B cell (primary cell): ENCODE measurements at regions not wholly inside any gene's neighbourhood (a gene's known extent, or its start where the extent isn't known, plus 50 kb on each side); places are given as distances from the start of the nearest gene placed in this dataset.

Experiments used
- ATAC-seq: fragments of 200-7000 bp; cut with Tn5 transposase; one replicate; pipeline ENCODE4 v1.10.0; 2021; ENCODE audit warnings: low read depth, mild to moderate bottlenecking, moderate number of reproducible peaks, moderate library complexity
- CTCF ChIA-PET: fragments of 350-600 bp; sonication (Branson Sonifier 250); formaldehyde crosslinking; loops from one replicate; lab custom pipeline; 2021; ENCODE audit warnings: antibody characterized with exemption, inconsistent platforms; lab: Charles Lee
- POLR2A ChIA-PET: fragments of 350-600 bp; sonication (Branson Sonifier 250); formaldehyde crosslinking; loops from one replicate; lab custom pipeline; 2021; ENCODE audit warnings: antibody characterized with exemption; lab: Charles Lee
- DNase-seq: peaks from one replicate; pipeline ENCODE4 v3.0.0; 2013
- H2AFZ ChIP-seq: 2 replicates; pipeline ENCODE4 v1.6.1; 2012; ENCODE audit warnings: mild to moderate bottlenecking, low read depth, low read length; ENCODE audit not compliant: insufficient read depth, poor library complexity, severe bottlenecking
- H3K27ac ChIP-seq, 2 donors: 1 replicate in 1 of 2; 2 replicates in 1 of 2; pipeline ENCODE4 v1.5.1; 2012 to 2013; ENCODE audit warnings: low read length in 2 of 2, mild to moderate bottlenecking in 2 of 2, moderate library complexity in 1 of 2
- H3K27me3 ChIP-seq, 4 experiments: fragments of 200-600 bp in 1 of 4; sonication (generic) in 1 of 4; replicated peaks in 1 of 4; 1 replicate in 2 of 4; 2 replicates in 2 of 4; pipeline versions ENCODE4 v1.6.1 to v1.7.0; 2013 to 2016; ENCODE audit warnings: low read length in 3 of 4, mild to moderate bottlenecking in 2 of 4, mixed read lengths in 1 of 4, moderate library complexity in 1 of 4; ENCODE audit not compliant: insufficient read depth in 4 of 4, control insufficient read depth in 3 of 4; ENCODE audit errors: control extremely low read depth in 1 of 4
- H3K36me3 ChIP-seq, 2 experiments: replicated peaks in 1 of 2; 1 replicate in 1 of 2; 2 replicates in 1 of 2; pipeline versions ENCODE4 v1.6.1 to v1.7.1; 2013; ENCODE audit warnings: low read length in 1 of 2; ENCODE audit not compliant: insufficient read depth in 2 of 2, control insufficient read depth in 1 of 2; ENCODE audit errors: control extremely low read depth in 1 of 2, extremely low read depth in 1 of 2
- H3K4me1 ChIP-seq, 2 donors: fragments of 200-600 bp in 1 of 2; sonication (generic) in 1 of 2; 1 replicate in 1 of 2; 2 replicates in 1 of 2; pipeline versions ENCODE4 v1.5.1 to v1.6.1; 2013 to 2017; ENCODE audit warnings: low read length in 2 of 2; ENCODE audit not compliant: control insufficient read depth in 2 of 2, insufficient read depth in 2 of 2
- H3K4me2 ChIP-seq: replicated peaks from 2 replicates; pipeline ENCODE3; 2012; ENCODE audit warnings: mild to moderate bottlenecking, low read depth, low read length; ENCODE audit not compliant: poor library complexity, severe bottlenecking
- H3K4me3 ChIP-seq, 5 experiments: fragments of 200-600 bp in 1 of 5; sonication (generic) in 1 of 5; 1 replicate in 3 of 5; 2 replicates in 2 of 5; pipeline versions ENCODE4 v1.5.1 to v1.7.0; 2011 to 2016; ENCODE audit warnings: low read length in 4 of 5, mild to moderate bottlenecking in 4 of 5, low read depth in 2 of 5, control low read depth in 1 of 5, moderate library complexity in 1 of 5; ENCODE audit not compliant: insufficient read depth in 1 of 5; ENCODE audit errors: control extremely low read depth in 1 of 5, extremely low read depth in 1 of 5
- H3K79me2 ChIP-seq: fragments of 200-600 bp; sonication (generic); one replicate; pipeline ENCODE4 v1.6.0; 2016; ENCODE audit warnings: low read length; ENCODE audit not compliant: control insufficient read depth, insufficient read depth
- H3K9ac ChIP-seq: fragments of 200-600 bp; sonication (generic); 2 replicates; pipeline ENCODE4 v1.6.1; 2017; ENCODE audit warnings: mild to moderate bottlenecking, low read length, moderate library complexity
- H3K9me3 ChIP-seq, 3 donors: one replicate each; pipeline versions ENCODE4 v1.6.1 to v1.7.1; 2013; ENCODE audit warnings: low read length in 2 of 3; ENCODE audit not compliant: control insufficient read depth in 2 of 3, insufficient read depth in 1 of 3; ENCODE audit errors: control extremely low read depth in 1 of 3
- H4K20me1 ChIP-seq: 2 replicates; pipeline ENCODE4 v1.6.0; 2012; ENCODE audit warnings: mild to moderate bottlenecking, low read length; ENCODE audit not compliant: insufficient read depth, control insufficient read depth, poor library complexity, severe bottlenecking
- H3K27ac Mint-ChIP-seq: one replicate; pipeline ENCODE4 v1.8.0; 2021; ENCODE audit warnings: mixed read lengths
- H3K27me3 Mint-ChIP-seq: one replicate; pipeline ENCODE4 v1.8.0; 2021; ENCODE audit warnings: mixed read lengths
- H3K4me1 Mint-ChIP-seq: one replicate; pipeline ENCODE4 v1.8.0; 2021; ENCODE audit warnings: mixed read lengths
- H3K4me3 Mint-ChIP-seq: one replicate; pipeline ENCODE4 v1.8.0; 2021; ENCODE audit warnings: mixed read lengths
- H3K9me3 Mint-ChIP-seq: one replicate; pipeline ENCODE4 v1.8.0; 2022; ENCODE audit warnings: mixed read lengths; ENCODE audit not compliant: insufficient read depth
- CTCF ChIP-seq: fragments of 200-600 bp; IDR thresholded peaks from one replicate; pipeline ENCODE4 v1.8.0; 2022; ENCODE audit warnings: antibody characterized with exemption, mild to moderate bottlenecking
- EZH2 ChIP-seq: IDR thresholded peaks from 2 replicates; pipeline ENCODE4 v1.6.1; 2012; ENCODE audit warnings: borderline replicate concordance, low read depth, mild to moderate bottlenecking, moderate library complexity, low read length; ENCODE audit not compliant: insufficient read depth, poor library complexity, severe bottlenecking
- WGBS: methylation state at CpG from one replicate; pipeline ENCODE4 v1.1.5; 2013; ENCODE audit warnings: missing lambda C conversion rate; ENCODE audit not compliant: insufficient coverage; 5-methylcytosine and 5-hydroxymethylcytosine counted together
- intact Hi-C: fragments of 100-400 bp; cut with micrococcal nuclease; formaldehyde crosslinking; loops from one replicate; pipeline ENCODE4 v1.10.0; 2022

GRCh38 chr6:23175391-23175790, 606.0 kb downstream of the HDGFL1 start:
- H2AFZ ChIP-seq, result no peak overlapping the region
- peaks cover 3% of the 10 kb centered on the region for H3K9me3 Mint-ChIP-seq
- no peaks in the 10 kb centered on the region for H3K9me3 ChIP-seq
- no peak overlapping the region for H3K9ac ChIP-seq
- no peaks in the 10 kb centered on the region for H4K20me1 ChIP-seq
- no peak overlapping the region for H3K27ac ChIP-seq
- no peaks in the 10 kb centered on the region for H3K4me1 ChIP-seq
- H3K27me3 Mint-ChIP-seq, result no peaks in the 10 kb centered on the region
- ChIA-PET POLR2A (no interaction called here), CTCF (no interaction called here)
- WGBS, result no CpG with 5 or more reads among the region's 2 CpGs
- DNase-seq (no peak), ATAC-seq (no peak)
- no peak overlapping the region for H3K4me2 ChIP-seq
- H3K4me3 Mint-ChIP-seq, result no peak overlapping the region
- no peaks in the 10 kb centered on the region for H3K4me1 Mint-ChIP-seq
- TF ChIP-seq CTCF (no peak), EZH2 (no peak)
- intact Hi-C loops, result no loop called here
- no peak overlapping the region for H3K4me3 ChIP-seq
- H3K27me3 ChIP-seq, result no peaks in the 10 kb centered on the region
- H3K79me2 ChIP-seq, result no peaks in the 10 kb centered on the region
- H3K36me3 ChIP-seq, result no peaks in the 10 kb centered on the region
- H3K27ac Mint-ChIP-seq, result no peak overlapping the region

- DNase-seq, result no peak
- ATAC-seq, result no peak
- Mint-ChIP-seq H3K4me1 (no peaks in the 10 kb centered on the region), H3K27me3 (no peaks in the 10 kb centered on the region), H3K9me3 (peaks cover 3% of the 10 kb centered on the region), H3K4me3 (no peak overlapping the region), H3K27ac (no peak overlapping the region)
- H3K9ac ChIP-seq, result no peak overlapping the region
- H4K20me1 ChIP-seq, result no peaks in the 10 kb centered on the region
- no peak for TF ChIP-seq EZH2
- TF ChIP-seq CTCF, result no peak
- H3K79me2 ChIP-seq, result no peaks in the 10 kb centered on the region
- no peaks in the 10 kb centered on the region for H3K9me3 ChIP-seq
- no peaks in the 10 kb centered on the region for H3K4me1 ChIP-seq
- intact Hi-C loops, result no loop called here
- H3K4me3 ChIP-seq, result no peak overlapping the region
- H3K36me3 ChIP-seq, result no peaks in the 10 kb centered on the region
- POLR2A ChIA-PET, result no interaction called here
- H2AFZ ChIP-seq, result no peak overlapping the region
- CTCF ChIA-PET, result no interaction called here
- WGBS, result 100% methylated on average over 1 of the region's 8 CpGs
- no peak overlapping the region for H3K4me2 ChIP-seq
- H3K27ac ChIP-seq, result no peak overlapping the region
- no peaks in the 10 kb centered on the region for H3K27me3 ChIP-seq
Observed at GRCh38 chr6:23176471-23176870, 607.1 kb downstream of the HDGFL1 start.
